GF-D8 (cell line): ENCODE measurements at regions not wholly inside any gene's neighbourhood (a gene's known extent, or its start where the extent isn't known, plus 50 kb on each side); places are given as distances from the start of the nearest gene placed in this dataset.
"Not testable (repeated sequence)": the region's sequence is repeated elsewhere in the genome, so short reads cannot be mapped to it uniquely, and the experiment has no call there.

Experiments
- DNase-seq: peaks from one replicate; lab custom pipeline; 2025; lab: John Stamatoyannopoulos, UW

- no peak for DNase-seq
Measured at GRCh38 chr6:22748681-22749080, 179.3 kb downstream of the HDGFL1 start.

GRCh38 chr6:22749696-22750095, 180.3 kb downstream of the HDGFL1 start:
- DNase-seq = no peak

GRCh38 chr6:22751223-22751622, 181.9 kb downstream of the HDGFL1 start:
- no peak for DNase-seq

DNA sequence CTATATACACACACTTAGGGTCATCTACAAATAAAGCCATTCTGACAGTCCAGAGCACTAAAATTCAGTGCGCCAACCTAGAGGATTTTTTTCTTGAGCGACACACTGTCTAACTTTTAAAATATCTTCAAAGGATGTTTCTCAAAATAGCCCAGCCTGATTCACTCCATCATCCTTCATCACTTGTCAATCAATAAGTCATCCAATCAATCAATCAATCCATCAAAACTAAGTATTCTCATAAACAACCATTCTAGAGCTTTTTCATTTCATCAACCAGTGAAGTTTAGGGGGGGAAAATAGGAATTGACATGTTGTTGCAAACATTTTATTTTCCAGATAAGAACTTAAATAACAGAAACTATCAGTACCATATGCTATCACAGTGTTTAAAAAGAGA, 183.2 kb downstream of the HDGFL1 start:
- DNase-seq = no peak

DNA sequence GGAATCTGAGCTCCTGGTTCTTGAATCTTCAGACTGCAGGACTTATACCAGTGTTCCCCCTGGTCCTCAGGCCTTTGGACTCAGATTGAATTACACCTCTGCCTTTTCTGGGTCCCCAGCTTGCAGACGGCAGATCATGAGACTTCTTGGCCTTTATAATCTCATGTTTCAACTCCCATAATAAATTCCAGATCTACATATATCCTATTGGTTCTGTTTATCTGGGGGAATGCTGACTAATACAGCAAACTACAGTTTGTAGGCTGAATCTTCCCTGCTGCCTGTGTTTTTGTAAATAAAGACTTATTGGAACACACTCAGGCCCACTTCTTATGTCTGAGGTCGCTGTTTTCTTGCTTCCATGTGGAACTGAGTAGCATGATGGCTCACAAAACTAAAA, 184.7 kb downstream of the HDGFL1 start:
- no peak for DNase-seq

DNA sequence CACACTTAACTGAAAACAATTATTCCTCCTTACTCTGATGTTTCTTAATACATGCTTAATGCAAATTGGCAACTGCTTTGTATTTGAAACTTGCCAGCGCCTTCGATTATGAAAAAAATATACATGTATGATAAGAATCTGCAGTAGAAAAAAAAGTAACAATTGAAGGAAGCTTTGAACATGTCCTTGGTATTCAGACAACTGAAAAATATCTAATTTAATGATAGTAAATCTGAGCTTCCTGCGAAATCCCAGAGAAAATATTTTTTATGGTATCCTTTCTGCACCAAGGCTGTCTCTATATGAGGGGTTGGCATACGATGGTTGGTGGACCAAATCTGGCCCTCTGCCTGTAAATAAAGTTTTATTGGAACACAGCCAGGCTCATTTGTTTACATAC, 186.2 kb downstream of the HDGFL1 start:
- DNase-seq = no peak

DNA sequence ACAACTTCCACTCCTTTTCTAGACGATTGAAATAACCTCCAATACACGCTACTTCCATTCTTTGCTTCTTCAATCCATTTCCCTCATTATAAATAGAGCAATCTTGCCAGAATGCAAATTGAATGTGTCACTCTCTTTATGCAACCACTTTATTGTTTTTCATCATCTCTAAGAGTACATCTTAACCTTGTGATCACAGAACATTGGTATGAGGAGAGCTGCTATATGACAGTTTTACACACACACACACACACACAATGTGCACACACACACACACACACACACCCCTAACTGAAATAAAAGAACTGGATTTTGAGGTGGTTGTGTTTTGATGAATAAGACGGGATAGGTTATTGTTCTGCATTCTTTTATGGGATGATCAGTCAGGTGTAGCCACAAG, 187.0 kb downstream of the HDGFL1 start:
- no peak for DNase-seq

DNA sequence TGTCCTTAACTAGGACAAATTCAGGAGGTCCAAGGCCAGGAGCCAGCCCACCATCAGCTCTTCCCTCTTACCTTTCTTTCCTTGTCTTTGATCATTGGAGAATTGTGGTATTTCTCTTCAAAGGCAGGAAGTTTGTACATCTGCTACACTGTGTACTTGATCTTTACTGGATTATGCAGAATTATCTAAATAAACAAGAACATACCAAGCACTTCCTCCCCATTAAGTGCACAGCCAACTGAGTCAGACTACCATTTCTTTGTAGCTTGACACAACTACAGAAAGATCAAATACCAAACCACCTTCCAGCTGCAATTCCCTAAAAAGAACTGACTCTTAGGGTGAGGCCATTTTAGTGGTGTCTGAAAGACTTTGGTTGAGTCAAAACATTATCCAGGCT, 195.1 kb downstream of the HDGFL1 start:
- no peak for DNase-seq

DNA sequence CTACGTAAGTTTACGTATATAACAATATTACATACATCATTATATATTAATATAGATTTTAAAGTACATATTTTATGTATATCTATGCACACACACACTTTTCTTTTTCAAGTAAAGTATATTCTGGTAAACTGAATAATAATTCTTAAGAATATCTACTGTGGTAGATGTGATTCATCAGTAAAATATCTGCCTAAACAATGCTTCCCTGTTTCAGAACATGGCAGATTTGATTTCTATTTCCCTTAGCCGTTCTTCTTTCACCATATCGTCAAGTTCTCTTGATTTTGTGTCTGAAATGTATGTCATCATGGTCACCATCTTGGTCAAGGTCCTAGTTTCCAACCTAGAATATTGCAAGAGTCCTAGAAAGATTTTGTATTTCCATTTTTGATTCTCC, 195.6 kb downstream of the HDGFL1 start:
- DNase-seq = no peak

GRCh38 chr6:22766979-22767378, 197.6 kb downstream of the HDGFL1 start:
- DNase-seq = no peak

DNA sequence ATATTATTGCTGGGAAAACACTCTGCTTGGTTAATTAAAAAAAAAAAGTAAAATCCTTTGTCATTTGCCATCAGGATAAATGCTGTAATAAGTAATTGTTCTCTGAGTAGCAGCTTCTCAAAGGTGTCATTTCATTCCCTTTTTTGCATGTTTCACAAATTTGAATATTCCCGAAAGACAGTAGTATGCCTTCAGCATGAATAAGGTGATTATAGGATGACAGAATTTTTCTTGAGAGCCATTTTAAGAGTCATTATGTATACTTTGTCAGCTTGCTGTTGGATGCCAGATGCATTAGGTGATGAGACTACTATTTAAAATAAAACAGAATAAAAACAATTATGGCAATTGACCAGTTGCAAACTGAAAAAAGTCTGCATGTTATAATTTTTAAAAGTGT, 200.7 kb downstream of the HDGFL1 start:
- no peak for DNase-seq

GRCh38 chr6:22774129-22774528, 204.8 kb downstream of the HDGFL1 start:
- no peak for DNase-seq

GRCh38 chr6:22778438-22778837, 209.1 kb downstream of the HDGFL1 start:
- DNase-seq = not testable (repeated sequence)

GRCh38 chr6:22779062-22779461, 209.7 kb downstream of the HDGFL1 start:
- no peak for DNase-seq

GRCh38 chr6:22783931-22784330, 214.6 kb downstream of the HDGFL1 start:
- DNase-seq = no peak

- no peak for DNase-seq
Measured at GRCh38 chr6:22784601-22785410, 215.4 kb downstream of the HDGFL1 start.

DNA sequence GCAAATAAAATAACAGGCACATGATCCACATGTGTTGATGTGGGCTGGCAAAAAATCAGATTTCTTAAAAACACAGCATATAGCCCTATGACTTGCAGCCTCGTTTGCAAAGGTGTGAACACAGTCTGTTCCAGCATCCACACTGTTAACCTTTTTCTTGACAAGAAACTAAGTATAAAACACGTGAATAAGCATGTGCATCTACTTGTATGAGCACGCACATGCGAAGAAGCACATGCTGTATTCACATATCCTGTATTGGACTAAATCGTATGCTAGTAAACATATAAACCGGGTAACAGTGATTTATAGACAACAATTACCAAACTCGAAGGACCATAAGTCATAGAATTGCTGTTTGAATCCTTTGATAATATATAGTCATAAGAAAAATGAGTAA, 218.7 kb downstream of the HDGFL1 start:
- DNase-seq = no peak

GRCh38 chr6:22789315-22789714, 219.9 kb downstream of the HDGFL1 start:
- DNase-seq = no peak

DNA sequence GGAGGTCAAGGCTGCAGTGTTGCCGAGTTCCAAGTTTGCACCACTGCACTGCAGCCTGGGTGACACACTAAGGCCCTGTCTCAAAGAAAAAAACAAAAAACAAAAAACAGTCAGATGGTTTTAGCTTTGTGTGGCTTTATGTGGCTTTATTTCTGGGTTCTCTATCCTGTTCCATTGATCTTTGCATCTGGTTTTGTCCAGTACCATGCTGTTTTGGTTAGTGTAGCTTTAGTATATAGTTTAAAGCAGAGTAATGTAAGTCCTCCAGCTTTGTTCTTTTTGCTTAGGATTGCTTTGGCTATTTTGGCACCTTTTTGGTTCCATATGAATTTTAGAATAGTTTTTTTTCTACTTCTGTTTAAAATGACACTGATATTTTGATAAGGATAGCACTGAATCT, 225.5 kb downstream of the HDGFL1 start:
- no peak for DNase-seq

DNA sequence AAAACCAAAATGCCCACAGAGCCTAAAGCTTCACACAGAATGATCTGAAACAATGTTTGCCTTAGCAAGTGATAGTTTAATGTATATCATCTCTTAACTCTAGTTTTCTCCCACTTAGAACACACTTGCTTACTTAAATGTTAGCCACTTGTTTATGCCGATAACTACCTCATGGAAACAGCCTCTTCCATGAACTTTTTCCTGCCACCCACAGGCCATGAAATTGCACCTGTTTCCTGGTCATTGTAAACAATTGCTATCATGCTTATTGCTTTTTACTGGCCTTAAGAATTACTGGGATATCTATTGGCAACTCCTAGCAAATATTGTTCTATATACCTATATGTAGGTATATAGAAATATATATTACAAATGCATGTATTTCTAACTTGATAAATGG, 231.1 kb downstream of the HDGFL1 start:
- no peak for DNase-seq

GRCh38 chr6:22801831-22802230, 232.5 kb downstream of the HDGFL1 start:
- no peak for DNase-seq

GRCh38 chr6:22804620-22805261, 235.4 kb downstream of the HDGFL1 start:
- DNase-seq = no peak

DNA sequence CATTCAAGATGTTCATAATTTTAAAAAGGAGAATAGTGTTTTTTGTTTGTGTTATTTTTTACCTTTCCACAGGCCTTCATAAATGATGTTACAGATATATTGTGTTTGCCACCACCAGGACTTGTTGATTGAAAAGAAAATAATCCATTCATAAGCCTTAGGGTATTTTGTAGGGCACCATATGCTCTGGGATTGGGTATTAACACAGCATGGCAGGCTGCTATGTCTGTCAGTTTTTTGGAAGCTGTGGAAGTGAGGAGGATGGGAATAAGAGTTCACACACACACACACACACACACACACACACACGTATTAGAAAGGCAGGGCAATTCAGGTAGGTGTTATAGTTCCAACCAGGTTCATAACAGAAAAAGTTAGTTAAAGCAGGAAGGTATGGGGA, 237.9 kb downstream of the HDGFL1 start:
- no peak for DNase-seq

DNA sequence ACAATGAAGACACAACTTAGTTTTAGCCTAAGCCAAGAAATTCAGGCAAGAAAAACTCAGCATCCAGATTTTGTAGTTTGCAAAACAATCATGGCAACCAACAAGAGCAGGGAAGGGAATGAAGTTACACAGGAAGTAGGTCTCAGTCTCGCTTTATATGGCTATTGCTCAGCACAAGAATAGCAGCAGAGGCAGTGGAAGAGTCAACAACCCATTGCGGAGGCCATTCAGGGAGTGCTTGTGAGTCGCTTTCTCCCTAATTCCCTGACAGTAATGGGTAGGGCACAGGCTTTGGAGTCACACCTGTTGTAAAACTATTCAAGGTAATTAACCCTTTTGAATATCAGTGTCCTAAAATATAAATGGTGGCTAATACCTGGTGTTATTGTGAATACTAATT, 238.5 kb downstream of the HDGFL1 start:
- no peak for DNase-seq
